ENCODE measurements at regions not wholly inside any gene's neighbourhood (a gene's known extent, or its start where the extent isn't known, plus 50 kb on each side); places are given as distances from the start of the nearest gene placed in this dataset.

DNA sequence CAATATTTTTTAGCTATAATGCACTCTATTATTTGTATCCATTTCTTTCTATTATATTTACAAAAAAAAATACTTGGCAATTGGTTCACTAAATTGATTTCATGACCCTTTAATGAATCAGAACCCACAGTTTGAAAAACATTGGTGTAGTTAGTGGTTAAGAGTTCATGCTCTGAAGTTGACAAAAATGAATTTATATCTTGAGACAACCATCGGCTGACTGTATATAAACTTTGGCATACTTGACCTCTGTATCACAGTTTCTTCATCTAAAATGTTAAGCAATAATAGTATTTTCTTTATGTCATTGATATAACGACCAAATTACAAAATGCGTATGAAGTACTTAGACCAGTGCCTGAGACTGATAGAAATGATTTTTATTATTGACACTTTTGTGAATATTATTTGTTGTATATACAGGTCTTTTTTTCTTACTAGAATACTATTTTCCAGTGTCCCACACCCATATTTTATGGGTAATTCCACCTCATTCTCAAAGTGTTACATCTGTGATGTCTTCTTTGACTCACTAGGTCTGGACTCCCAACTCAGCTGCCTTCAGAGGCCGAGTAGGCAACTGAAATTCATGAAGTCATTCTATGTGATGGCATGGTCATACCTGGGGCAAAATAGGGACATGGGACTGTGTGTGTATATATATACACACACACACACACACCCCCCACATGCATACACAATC, 459.2 kb downstream of the RFPL4B start:
- no peak for FAIRE-seq

DNA sequence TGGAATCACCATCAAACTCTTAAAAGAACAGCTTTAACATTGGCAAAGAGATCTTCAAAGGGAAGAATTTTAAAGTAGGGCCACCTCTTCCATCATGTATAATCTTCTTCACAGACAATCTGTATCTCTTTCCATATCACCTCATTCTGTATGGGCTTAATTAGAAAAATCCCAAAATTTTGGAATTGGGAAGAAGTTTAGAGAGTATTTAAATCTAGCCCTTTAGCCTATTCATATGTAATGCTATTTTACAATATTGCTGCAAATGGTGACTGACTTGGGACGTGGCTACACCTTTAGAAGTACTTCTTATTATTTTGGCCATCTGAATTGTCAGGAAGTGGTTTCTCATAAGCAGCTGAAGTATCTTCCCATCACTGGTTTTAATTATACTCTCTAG, 474.3 kb downstream of the RFPL4B start:
- no peak for FAIRE-seq

DNA sequence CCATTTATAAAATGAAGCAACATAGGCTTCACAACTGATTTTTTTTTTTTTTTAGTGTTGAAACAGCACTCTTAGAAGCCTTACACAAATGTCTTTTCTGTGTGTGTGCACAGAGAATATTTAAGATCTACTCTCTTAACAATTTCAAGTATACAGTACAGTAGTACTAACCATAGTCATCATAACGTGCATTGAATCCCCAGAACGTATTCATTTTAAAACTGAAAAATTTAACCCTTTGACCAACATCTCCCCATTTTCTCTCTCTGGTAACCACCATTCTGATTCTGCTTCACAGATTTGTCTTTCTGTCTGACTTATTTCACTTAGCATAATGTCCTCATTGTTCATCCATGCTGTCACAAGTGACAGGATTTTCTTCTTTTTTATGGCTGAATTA, 475.6 kb downstream of the RFPL4B start:
- FAIRE-seq, result no peak

DNA sequence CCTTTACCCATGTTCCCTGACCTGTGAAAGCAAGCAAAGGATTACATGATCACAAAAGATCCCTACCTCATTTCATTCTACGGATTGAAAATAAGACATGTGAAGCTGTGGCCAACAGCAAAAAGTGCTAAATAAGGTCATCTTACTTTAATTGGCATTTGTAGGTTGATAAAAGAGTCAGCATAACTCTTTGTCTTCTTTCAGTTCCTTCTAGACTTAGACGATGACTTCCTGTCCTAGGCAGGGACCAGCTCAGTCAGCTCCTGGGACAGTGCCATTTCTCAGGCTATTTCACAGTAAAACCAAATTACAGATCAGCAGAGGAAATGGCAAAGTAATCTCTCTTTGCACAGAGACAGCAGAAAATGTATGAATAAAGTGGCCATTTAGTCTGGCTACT, 480.7 kb downstream of the RFPL4B start:
- FAIRE-seq, result no peak

DNA sequence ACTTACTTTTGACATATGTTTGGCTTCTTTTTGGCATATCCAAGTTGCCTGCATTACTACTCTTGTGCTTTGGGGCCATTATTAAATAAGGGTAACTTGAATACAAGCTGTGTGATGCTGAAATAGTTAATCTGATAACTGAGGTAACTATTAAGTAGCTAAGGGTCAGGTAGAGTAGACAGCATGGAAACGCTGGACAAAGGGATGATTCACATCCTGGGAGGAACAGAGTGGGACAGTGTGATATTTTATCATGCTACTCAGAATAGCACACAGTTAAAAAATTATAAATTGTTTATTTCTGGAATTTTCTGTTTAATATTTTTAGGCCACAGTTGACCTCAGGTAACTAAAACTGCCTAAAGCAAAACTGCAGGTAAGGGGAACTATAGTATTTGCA, 483.9 kb downstream of the RFPL4B start:
- FAIRE-seq, result no peak

DNA sequence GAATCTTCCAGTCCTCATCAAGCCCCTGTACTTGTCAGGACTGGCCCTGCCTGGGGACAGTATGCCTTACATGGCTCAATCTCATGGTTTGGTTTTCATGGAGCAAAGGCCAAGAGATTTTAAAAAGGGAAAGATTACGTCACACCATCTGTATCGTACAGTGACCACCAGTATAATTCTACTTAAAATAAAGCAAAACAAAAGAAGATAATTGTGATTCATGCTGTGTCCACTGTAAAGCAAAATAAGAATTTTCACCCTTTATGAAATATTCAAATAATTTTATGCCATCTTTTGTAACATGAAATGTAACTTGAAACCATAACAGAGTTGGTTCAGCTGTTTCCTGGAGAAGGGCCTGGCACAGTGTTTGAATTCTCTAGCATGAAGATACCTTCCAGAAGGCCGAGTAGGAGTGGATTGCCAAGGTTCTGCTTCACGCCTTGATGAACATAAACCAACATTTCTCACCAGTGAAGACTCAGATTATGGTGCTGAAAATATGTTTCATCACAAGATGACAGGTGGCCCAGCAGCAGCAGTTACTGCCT, 486.5 kb downstream of the RFPL4B start:
- no peak for FAIRE-seq

DNA sequence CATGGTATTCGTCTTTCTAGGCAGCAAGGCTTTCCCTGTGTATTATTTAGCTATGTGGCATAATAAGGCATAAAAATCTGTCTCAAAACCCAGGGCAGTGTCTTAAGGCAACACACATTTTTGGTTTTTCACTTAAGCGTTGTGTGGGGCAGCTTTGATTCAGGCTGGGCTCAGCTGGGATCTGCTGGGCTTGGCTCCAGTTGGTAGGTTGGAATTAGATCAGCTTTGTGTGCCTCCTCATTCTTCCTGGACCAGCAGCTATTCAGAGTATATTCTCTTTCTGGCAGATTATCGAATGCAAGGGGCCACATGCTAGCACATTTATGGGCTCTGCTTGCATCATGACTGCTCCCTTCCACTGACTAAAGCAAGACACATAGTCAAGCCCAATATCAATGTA, 487.9 kb downstream of the RFPL4B start:
- no peak for FAIRE-seq

DNA sequence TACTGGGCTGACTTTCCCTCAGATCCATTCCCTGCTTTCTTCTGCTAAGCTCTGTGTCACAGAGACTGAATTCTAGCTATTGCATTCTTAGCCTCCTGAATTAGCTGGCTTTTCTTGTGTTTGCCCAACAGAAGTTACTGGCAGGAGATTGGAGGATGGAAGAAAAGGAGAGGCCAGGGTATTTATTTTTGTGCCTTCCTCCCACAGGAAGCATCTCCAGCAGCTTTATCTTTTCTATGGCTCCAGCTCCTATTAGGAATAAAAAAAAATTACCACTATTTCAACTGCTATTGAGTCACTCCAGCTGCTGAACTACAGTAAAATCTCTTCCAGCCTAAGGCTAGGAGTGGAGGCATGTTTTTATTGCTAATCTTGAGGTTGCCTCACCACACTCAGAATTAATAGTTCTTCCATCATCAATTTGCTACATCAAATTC, 492.4 kb downstream of the RFPL4B start:
- no peak for FAIRE-seq

DNA sequence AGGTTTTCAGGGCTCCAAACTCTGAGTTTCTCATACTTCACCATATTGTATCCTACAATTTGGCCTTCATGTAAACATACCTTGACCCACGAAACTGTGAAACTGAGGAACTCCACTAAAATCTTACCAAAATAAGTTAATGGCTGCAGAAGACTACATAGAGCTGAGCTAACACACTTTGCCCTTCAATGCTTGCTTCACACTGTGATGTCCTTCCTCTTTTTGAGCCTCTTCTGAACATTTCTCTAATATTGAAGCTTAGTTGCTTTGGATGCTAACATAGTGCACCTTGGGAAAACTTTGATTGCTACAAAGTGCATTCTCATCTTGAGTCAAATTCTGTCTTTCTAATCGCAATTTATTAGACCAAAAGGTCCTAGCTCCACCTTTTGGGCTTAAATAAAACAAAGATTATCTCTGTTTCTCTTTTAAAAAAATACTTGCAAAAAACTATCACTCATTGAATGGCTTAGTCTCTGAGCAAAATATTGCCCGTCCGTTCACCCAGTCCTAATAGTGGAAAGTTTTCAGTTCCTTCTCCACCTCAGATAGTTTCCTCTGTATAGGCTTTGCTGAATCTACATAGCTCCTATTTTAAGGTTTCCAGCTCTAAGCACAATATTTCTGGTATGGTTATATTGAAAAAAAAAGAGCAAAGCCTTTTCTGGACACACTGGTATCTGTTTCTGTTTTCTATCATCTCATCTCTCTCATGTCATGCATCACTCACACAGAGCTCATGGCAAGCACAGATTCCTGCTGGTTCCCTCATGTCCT, 494.6 kb downstream of the RFPL4B start:
- no peak for FAIRE-seq

DNA sequence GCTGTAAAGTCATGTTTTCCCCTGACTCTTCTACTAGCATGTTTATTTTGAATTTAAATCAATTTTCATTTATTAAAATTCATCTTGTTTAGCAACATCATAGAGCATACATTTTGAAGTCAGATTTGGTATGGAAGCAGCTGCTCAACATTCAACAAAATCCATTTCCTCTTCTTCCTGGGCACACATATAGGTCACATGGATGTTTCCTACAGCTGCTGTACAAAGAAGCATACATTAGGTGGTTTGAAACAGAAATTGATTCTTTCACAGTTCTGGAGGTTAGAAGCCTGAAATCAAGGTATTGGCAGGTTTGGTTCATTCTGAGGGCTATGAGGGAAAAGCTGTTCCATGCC, 495.2 kb downstream of the RFPL4B start:
- no peak for FAIRE-seq

DNA sequence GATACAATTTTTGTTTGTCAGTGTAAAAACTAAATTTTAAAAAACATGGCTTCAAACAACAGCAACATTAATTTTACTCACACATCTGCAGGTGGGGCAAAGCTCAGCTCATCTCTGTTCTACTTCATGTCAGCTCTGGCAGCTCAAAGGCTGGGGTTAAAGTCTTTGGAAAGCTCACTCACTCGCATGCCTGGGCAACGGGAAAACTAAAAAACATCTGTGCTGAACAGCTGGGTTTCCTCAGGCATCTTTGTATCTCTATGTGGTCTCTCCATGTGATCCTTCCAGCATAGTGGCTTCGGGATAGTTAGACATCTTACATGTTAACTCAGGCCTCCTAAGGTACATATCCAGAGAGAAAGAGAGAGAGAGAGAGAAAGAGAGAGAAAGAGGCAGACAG, 499.6 kb downstream of the RFPL4B start:
- no peak for FAIRE-seq

DNA sequence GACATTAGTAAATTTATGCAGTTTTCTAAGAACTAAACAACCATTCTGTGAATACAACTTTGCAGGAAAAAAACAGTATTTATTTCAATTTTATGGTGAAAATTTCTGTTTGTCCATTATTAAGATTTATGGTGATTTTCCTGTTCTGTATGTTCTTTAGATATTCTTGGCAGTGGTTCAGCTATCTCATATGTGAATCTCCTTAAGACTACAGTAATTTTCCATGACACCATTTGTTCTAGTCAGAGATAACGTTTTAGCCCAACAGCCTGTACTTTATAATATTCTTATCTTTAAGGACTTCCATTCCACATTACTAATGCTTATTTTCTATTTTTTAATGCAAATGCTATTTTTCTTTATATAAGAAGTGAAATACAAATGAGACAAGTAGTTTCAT, 504.0 kb downstream of the RFPL4B start:
- FAIRE-seq, result no peak

DNA sequence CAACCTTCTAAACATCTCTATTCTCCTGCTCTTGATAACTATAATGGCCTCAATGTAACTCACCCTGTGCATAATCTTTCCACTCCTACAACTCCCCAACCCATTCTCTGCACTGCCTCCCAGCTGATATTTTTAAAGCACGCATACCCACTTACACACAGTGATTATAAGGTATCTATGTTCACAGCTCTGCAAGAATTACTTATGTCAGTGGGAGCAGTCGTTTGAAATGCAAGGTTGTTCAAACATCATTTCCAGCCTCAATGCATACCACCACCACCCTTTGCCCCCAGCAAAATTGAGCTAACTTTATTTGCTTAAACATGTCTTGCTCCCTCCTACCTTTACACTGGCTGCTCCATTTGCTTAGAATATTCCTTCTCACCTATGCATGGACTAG, 506.0 kb downstream of the RFPL4B start:
- FAIRE-seq, result no peak

DNA sequence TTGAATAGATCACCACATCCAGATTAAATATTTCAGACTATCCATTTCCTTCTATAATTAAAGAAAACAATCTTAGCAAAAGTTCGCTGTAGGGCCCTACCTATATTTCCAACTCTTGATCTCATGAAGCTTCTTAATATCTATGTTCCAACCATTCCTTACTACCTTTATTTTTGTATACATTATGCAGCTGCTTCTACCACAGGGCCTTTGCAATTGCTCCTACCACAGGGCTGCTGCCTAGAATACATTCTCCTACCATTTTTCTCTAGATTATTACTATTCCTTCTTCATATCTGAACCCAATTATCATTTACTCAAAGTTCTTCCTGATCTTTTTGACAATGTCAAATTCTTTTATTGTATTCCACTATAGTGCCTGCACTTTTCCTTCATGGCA, 516.6 kb downstream of the RFPL4B start:
- no peak for FAIRE-seq

DNA sequence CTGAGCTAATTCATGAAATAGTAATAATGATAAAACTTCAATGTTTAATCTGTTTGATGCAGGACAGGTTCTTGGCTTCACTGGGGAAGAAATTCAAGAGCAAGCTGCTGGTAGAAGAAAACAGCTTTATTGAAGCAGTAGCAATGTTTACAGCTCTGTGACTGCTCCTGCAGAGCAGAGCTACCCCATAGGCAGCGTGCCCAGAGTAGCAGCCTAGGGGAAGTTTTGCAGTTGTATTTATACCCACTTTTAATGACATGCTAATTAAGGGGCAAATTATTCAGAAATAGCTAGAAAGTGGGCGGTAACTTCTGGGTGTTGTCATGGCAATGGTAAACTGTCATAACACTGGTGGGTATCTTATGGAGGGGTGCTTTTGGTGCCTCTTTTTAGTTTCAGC, 518.0 kb downstream of the RFPL4B start:
- no peak for FAIRE-seq

DNA sequence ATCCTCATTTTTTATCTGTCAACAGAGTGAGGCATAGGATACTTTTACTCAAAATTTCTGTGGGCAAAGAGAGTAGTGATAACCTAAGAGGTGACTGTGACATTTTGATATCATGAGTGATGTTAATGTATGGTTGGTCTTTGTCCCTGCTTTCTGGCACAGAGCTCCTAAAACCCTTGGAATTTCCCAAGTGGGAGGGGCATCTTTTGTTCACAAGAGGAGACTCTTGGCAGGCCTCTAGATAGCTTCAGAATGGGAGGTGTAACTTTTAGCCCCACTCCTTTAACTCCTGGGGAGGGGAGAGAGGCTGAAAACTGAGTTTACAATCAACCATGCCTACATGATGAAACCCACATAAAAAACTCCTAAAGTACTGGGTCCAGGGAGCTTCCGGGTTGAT, 527.8 kb downstream of the RFPL4B start:
- no peak for FAIRE-seq

DNA sequence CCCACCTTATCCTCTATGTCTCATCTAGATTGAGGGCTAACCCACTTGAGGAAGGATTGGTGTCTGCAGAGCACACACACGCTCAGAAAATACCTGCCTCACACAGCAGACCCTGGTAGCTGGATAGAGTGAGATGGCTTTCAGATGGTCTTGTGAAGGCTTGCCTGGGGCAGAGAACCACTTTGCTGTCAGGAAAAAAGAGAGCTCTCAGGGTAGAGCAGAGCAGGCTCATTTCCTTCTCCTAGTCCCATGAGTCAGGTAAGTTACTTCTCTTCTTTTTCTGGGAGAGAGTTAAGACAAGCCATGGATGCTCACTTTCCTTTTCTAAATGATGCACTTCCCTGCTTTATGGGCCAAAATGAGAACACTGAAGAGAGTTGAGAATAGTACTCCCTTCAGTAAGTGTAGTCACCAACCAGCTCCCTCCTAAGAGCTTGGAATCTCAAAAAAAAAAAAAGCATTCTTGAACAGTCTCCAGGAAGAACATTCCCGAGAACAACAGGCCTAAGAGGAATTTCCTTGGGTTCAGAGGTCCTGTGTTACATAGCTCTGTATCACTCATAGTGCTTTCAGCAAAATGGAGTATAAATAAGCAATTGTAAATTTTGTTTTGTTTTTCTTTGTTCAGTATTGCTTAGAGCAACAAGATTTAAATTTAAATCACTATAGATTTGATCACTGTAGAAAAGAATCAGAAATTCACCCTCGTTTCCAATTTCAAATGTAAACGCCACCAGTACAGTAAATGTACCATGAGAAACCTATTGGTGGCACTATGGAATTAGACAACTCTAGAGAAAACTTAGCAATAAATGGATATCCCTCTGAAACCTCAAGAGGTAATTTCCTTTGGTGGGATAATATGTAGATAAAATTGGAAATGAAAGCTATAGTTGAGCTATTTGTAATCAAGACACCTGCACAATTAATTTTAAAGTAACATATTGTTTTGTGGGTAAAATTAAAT, 530.3 kb downstream of the RFPL4B start:
- peak; percentile 95 for FAIRE-seq

DNA sequence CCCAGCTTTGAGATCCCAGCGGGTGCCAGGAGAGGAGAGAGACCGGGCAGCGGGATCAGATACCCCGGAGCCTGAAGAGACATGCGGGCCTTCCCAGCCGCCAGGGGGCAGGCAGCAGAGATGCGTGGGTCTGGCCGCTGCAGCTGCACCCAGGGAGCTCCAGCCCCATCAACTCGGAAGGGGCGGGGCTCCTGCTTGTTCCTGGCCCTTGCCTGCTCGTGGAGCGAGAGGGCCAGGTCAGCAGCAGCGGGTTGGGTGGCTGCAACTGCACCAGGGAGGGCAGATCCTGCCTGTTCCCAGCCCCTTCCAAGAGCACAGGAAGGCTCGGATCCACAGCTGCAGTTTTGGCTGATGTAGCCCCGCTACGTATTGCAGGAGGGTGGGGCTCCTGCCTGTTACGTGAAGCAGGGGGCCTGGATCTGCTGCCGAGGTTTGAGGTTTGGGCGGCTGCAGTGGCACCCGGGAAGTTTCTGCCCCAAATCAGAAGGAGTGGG, 532.8 kb downstream of the RFPL4B start:
- no peak for FAIRE-seq

DNA sequence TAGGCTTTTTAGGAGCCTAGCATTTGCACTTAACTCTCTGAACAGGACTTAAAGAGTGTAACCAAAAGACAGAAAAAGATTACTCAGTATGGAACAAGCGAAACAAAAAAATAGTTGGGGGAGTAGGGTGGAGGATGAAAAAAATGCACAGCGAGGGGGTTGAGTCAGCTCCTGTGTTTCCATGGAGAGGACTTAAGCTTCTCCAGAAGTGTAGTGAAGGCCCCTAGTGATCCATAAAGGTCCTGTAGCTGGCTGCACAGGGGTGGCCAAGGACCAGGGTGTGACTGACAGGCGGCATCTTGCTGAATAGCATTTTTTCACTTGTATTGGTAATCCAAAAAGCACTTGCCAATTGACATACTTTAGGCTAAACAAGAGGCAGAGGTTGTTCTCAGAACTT, 533.9 kb downstream of the RFPL4B start:
- FAIRE-seq, result no peak

DNA sequence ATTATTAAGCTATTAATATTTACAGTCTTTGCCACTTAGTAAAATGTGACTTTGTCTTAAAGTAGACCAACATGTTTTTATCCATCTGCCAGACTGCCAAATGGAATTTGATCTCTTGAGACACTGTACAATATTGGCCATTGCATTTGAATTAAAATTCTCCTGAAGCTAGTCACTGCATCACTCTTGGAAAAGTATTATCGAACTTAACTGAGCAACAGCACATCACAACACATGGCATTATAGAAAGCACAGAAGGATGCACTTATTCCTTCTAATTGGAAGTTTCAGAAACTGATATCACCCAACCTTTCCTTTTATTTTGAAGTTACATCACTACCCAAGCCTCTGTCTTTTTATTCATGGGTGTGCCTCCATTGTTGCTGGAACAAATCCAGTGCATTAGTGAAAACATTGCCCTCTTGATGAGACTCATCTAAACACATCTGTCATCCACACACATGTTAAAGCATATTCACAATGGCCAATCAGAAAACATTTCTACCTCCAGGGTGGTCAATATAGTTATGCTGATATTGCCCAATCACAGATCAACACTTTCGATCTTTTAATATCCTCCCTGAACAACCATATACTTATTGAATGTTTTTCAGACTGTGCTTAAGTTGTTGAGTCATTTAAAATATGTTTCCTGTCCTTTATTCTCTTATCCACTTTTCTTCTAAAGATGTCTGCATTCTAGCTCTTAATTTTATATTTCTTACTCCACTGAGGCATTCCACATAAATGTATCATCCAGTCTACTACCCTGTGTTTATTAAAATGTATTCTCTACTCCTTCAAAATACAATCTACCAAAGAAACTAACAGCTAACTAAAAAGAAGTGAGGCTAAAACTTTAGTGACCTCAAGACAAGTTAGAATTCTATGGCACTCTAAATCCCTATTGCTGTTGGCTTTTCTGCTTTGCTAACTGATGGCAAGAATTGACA, 535.0 kb downstream of the RFPL4B start:
- no peak for FAIRE-seq

DNA sequence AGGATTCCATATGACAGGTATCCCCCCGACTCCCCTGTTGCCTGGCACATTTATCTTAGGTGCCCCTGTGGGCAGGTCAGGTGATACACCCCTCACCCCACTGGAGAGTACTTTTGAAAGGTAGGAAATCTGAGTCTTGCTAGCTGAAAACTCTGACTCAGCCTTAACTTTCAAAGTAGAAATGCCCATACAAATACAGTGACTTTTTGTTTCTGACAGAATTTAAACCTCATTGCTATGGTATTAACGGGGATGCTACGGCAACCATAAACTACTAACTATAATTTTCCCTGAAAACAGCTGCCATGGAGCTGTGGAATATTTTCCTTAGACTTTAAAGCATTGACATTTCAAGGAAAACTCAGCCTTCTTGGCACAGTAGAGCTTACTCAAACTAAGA, 536.0 kb downstream of the RFPL4B start:
- FAIRE-seq, result no peak

DNA sequence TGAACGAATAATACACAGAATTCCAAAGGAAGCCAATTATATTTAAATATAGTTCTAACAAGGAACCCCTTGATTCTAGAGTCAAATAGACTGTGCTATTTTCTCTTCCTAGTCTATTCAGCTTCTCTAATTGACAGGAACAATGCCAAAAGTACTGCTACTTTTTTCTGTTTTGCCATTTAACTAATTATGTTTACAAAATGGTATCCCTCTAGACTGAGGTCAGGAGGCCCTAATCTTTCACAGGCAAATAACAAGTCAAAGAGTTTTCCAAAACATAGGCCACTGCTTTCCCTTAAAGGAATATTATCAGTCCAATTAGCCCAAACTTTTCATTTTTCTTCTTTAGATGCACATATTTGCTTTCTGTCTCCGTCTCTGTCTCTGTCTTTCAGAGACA, 539.3 kb downstream of the RFPL4B start:
- no peak for FAIRE-seq
